ENCODE measurements at regions not wholly inside any gene's neighbourhood (a gene's known extent, or its start where the extent isn't known, plus 50 kb on each side); places are given as distances from the start of the nearest gene placed in this dataset.

DNA sequence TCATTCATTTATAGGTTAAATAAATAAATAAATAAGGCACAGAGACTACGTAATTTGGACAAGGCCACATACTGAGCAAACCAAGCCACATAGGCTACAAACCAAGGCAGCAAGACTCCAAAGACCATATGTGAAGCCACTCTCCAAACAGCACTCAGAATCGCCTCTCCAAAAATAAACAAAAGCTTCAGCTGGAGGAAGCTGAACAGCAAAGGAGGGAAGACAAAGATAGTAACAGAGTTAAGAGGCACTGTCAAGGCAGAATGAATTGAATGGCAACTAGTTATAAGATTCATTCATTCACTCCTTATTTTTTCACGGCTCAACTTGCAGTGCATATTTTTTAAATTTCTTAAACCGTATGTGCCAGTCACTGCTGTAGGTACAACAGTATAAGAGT is 200.5 kb upstream of the GRIP1 start:
- TF ChIP-seq, protein P1, sequence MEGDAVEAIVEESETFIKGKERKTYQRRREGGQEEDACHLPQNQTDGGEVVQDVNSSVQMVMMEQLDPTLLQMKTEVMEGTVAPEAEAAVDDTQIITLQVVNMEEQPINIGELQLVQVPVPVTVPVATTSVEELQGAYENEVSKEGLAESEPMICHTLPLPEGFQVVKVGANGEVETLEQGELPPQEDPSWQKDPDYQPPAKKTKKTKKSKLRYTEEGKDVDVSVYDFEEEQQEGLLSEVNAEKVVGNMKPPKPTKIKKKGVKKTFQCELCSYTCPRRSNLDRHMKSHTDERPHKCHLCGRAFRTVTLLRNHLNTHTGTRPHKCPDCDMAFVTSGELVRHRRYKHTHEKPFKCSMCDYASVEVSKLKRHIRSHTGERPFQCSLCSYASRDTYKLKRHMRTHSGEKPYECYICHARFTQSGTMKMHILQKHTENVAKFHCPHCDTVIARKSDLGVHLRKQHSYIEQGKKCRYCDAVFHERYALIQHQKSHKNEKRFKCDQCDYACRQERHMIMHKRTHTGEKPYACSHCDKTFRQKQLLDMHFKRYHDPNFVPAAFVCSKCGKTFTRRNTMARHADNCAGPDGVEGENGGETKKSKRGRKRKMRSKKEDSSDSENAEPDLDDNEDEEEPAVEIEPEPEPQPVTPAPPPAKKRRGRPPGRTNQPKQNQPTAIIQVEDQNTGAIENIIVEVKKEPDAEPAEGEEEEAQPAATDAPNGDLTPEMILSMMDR (IDR thresholded peaks at IDR 0.05), result no peak
- TF ChIP-seq POLR2A (IDR thresholded peaks at IDR 0.05), result no peak
